Lung (tissue), 11 donors: ENCODE measurements at regions not wholly inside any gene's neighbourhood (a gene's known extent, or its start where the extent isn't known, plus 50 kb on each side); places are given as distances from the start of the nearest gene placed in this dataset.
"Not testable (repeated sequence)": the region's sequence is repeated elsewhere in the genome, so short reads cannot be mapped to it uniquely, and the experiment has no call there.

Source experiments
- ATAC-seq: fragments of 200-7000 bp; cut with Tn5 transposase; one replicate; pipeline ENCODE4 v1.9.1; 2020; ENCODE audit warnings: moderate number of reproducible peaks; ENCODE audit not compliant: insufficient read depth, low FRiP score
- DNase-seq, 3 donors: peaks; one replicate each; pipeline ENCODE4 v3.0.0-alpha.2; 2013 to 2017
- H3K27ac ChIP-seq, 2 donors: one replicate each; pipeline ENCODE4 v1.5.1; 2013; ENCODE audit warnings: mild to moderate bottlenecking in 2 of 2, moderate library complexity in 2 of 2, control low read depth in 1 of 2, inconsistent platforms in 1 of 2, low read depth in 1 of 2, low read length in 1 of 2
- H3K27me3 ChIP-seq, 3 donors: one replicate each; pipeline ENCODE4 v1.5.1; 2013; ENCODE audit warnings: low read length in 2 of 3; ENCODE audit not compliant: control insufficient read depth in 3 of 3, insufficient read depth in 3 of 3
- H3K36me3 ChIP-seq, 4 donors: one replicate each; pipeline ENCODE4 v1.5.1; 2013; ENCODE audit warnings: low read length in 4 of 4, mild to moderate bottlenecking in 1 of 4, moderate library complexity in 1 of 4; ENCODE audit not compliant: control insufficient read depth in 4 of 4, insufficient read depth in 4 of 4
- H3K4me1 ChIP-seq, 5 donors: one replicate each; pipeline ENCODE4 v1.5.1; 2013; ENCODE audit warnings: low read length in 5 of 5, mild to moderate bottlenecking in 2 of 5, moderate library complexity in 1 of 5; ENCODE audit not compliant: control insufficient read depth in 5 of 5, insufficient read depth in 5 of 5
- H3K4me3 ChIP-seq: one replicate; pipeline ENCODE4 v1.5.1; 2013; ENCODE audit warnings: mild to moderate bottlenecking, control low read depth, moderate library complexity
- H3K9ac ChIP-seq, 2 donors: one replicate each; pipeline ENCODE4 v1.5.1; 2013; ENCODE audit warnings: low read length in 2 of 2, control low read depth in 1 of 2; ENCODE audit not compliant: insufficient read depth in 1 of 2
- H3K9me3 ChIP-seq, 4 donors: one replicate each; pipeline ENCODE4 v1.5.1; 2013; ENCODE audit warnings: low read length in 3 of 4, mild to moderate bottlenecking in 1 of 4, moderate library complexity in 1 of 4; ENCODE audit not compliant: control insufficient read depth in 4 of 4, insufficient read depth in 3 of 4
- CTCF ChIP-seq: IDR thresholded peaks from 2 replicates; pipeline ENCODE4 v1.5.1; 2012; ENCODE audit warnings: mild to moderate bottlenecking; ENCODE audit errors: control extremely low read depth, extremely low read depth
- WGBS, 2 donors: extraction: QIAGEN DNeasy Blood & Tissue Kit; methylation state at CpG; one replicate each; pipeline ENCODE4 v1.1.7; 2013; 5-methylcytosine and 5-hydroxymethylcytosine counted together
- donor health status: control.
- donor health status: control.
- donor health status: Bipolar disorder and iron deficiency.
- donor health status: healthy.
- donor health status: DM: yes; HTN: yes; CAD: no.

GRCh38 chr1:166695115-166695514 lies 144.2 kb upstream of the POGK start:
- 86 to 100% methylated on average over 1 of the region's 1 CpG for WGBS, 2 donors
- Histone ChIP-seq H3K9me3 (no peaks in the 10 kb centered on the region), H3K27me3 (no peaks in the 10 kb centered on the region), H3K4me1 (no peaks in the 10 kb centered on the region), H3K4me3 (no peak overlapping the region), H3K9ac (no peak overlapping the region), H3K36me3 (no peaks in the 10 kb centered on the region), H3K27ac (no peak overlapping the region)
- TF ChIP-seq CTCF: no peak
- DNase-seq (peak in 1 of 3 donors; percentile 1), ATAC-seq (no peak)

GRCh38 chr1:166695834-166696233 lies 143.4 kb upstream of the POGK start:
- not testable (repeated sequence) for H3K4me3 ChIP-seq, H3K4me1 ChIP-seq, DNase-seq, H3K27me3 ChIP-seq, H3K27ac ChIP-seq, H3K9me3 ChIP-seq, H3K9ac ChIP-seq, H3K36me3 ChIP-seq, ATAC-seq
- 69 to 77% methylated on average over 2 of the region's 2 CpGs for WGBS, 2 donors

GRCh38 chr1:166698771-166699170 lies 140.5 kb upstream of the POGK start:
- ATAC-seq (no peak), DNase-seq (no peak)
- Histone ChIP-seq H3K27me3 (no peaks in the 10 kb centered on the region), H3K36me3 (no peaks in the 10 kb centered on the region), H3K27ac (no peak overlapping the region), H3K4me1 (peaks cover 0 to 6% (median 0%) of the 10 kb centered on the region in 5 donors), H3K4me3 (no peak overlapping the region), H3K9ac (no peak overlapping the region), H3K9me3 (peaks cover 0 to 2% (median 0%) of the 10 kb centered on the region in 4 donors)
- no peak for TF ChIP-seq CTCF
- WGBS, 2 donors: 87 to 90% methylated on average over 4 of the region's 4 CpGs

- H3K9ac ChIP-seq: no peak overlapping the region
- 42 to 75% methylated on average over 5 of the region's 5 CpGs for WGBS, 2 donors
- no peak overlapping the region for H3K27ac ChIP-seq
- H3K36me3 ChIP-seq: no peaks in the 10 kb centered on the region
- H3K4me1 ChIP-seq: peaks cover 0 to 6% (median 0%) of the 10 kb centered on the region in 5 donors
- H3K9me3 ChIP-seq: peaks cover 0 to 2% (median 0%) of the 10 kb centered on the region in 4 donors
- no peak for TF ChIP-seq CTCF
- no peaks in the 10 kb centered on the region for H3K27me3 ChIP-seq
- ATAC-seq (no peak), DNase-seq (no peak)
- H3K4me3 ChIP-seq: no peak overlapping the region
These were observed 139.7 kb upstream of the POGK start for GRCh38 chr1:166699613-166700012.
